EL (cell line): ENCODE measurements at regions not wholly inside any gene's neighbourhood (a gene's known extent, or its start where the extent isn't known, plus 50 kb on each side); places are given as distances from the start of the nearest gene placed in this dataset.
A peak's percentile ranks its signal among the peaks of the same experiment; 100 is the strongest.
"Not testable (repeated sequence)": the region's sequence is repeated elsewhere in the genome, so short reads cannot be mapped to it uniquely, and the experiment has no call there.

Experiments used
- DNase-seq: peaks from one replicate; pipeline ENCODE4 v3.0.0-alpha.2; 2016

DNA sequence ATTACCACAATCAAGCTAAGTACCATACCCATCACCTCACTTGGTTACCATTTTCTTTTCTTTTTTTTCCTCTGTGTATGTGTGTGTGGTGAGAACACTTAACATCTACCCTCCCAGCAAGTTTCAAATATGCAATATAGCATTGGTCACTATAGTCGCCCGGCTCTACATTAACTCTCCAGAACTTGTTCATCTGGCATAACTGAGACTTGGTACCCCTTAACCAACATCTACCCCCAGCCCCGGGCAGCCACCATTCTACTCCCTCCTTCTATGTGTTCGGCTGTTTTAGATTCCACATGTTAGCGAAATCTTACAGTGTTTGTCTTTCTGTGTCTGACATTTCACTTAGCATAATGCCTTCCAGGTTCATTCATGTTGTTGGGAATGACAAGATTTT lies 89.0 kb upstream of the TOP1 start:
- no peak for DNase-seq

DNA sequence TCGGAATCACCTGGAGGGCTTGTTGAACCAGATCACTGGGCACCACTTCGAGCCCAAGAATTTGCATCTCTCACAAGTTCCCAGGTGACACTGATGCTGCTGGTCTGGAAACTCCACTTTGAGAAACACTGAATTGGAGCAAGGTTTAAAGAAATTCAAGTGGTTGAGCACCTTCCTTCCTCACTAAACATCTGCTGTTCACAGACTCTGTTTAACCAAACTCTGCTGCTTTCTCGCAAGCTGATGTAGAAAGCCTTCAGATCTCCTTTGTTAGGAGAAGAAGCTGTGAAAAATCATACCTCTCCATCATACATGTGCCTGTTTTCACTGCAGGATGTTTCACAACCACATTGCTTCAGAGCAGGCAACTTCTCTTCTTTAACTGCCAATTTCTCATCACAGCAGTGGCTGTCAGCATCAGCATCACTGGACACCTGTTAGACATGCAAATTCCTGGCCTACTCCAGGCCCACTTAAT lies 87.5 kb upstream of the TOP1 start:
- DNase-seq = no peak

DNA sequence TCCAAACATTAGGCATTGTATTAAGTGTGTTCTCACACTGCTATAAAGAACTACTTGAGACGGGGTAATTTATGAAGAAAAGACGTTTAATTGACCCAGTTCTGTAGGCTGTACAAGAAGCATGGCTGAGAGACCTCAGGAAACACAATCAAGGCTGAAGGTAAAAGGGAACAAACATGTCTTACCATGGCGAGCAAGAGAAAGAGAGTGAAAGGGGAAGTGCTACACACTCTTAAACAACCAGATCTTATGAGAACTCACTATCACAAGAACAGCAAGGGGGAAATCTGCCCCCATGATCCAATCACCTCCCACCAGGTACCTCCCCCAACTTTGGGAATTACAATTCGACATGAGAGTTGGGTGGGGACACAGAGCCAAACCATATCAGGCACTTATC lies 86.6 kb upstream of the TOP1 start:
- DNase-seq = no peak

DNA sequence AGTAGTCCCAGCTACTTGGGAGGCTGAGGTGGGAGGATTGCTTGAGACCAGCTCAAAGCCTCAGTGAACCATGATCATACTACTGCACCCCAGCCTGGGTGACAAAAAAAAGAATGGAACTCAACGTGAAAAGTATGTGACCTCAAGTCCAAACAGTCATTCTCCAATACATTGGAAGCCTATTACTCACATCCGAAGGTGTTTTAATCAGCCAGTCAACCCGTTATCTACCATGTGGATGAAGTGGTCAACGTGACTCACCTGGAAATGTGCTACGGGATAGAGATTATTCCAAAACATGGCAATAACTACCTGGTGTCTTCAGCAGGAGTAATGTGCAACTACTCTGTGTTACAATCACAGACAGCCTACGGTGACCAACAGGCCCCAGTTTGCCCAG lies 85.8 kb upstream of the TOP1 start:
- DNase-seq = no peak

DNA sequence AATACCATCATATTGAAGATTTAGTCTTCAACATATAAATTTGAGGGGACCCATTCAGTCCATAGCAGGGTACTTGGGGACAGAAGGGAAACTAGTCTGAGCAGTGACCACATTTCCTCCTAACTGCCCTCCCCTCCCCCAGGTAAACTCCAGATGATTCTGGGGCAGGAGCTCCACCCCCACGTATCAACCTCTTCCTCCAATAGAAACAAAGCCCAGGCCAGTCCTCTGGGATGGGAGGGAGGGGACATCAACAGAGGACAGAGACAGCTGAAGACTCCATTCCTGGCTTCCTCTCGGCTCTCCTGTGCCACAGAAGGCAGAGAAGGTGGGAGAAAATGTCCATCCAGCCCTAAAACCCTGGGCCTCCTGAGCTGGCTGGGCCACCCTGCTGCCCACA lies 85.0 kb upstream of the TOP1 start:
- no peak for DNase-seq

DNA sequence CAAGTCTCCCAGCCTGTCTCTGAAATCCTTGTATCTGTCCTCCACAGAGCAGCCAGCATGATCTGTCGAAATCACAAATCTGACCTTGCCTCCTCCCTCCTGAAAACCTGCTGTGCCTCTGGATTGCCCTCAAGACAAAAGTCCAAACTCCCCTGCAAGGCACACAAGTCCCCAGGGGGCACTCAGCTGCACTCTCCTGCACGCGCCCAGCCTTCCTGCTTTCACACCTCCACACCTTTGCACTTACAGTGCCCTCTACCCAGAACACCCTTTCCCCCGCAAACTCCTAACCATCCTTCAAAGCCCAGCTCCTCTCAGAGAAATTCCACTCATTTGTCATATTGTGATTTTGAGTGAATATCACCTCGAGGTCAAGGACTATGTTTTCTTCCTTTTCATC lies 83.4 kb upstream of the TOP1 start:
- DNase-seq = no peak

DNA sequence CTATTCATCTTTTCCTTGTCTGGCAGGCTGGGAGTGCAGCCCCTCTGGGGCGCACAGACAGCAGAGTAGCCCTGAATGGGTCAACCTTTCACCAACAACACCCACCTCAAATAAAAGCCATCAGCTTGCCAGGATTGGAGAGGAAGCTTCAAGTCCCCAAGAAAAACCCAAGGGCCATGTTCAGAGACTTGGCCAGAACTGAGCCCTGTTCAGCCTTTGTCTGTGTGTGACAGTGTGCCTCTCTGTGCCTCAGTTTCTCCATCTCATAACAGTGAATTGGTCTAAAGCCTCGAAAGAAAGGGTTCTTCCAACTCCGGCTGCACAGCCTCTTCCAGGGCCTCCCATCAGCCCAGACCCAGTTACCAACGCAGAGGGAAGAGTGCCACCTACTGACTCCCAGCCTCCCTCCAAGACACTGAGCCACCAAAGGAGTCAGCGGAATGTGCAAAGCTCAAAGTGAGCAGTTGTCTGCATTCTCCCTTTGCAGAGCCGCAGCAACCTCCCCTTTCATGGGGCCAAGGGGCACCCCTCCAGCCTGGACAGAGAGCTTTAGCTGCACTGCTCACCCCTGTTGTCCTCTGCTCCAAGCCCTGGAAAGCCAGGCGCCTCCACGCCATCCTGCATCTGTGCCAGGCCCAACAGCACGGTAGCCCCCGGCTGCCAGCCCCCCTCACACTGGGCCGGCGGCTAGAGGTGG lies 82.7 kb upstream of the TOP1 start:
- DNase-seq = peak; percentile 40

DNA sequence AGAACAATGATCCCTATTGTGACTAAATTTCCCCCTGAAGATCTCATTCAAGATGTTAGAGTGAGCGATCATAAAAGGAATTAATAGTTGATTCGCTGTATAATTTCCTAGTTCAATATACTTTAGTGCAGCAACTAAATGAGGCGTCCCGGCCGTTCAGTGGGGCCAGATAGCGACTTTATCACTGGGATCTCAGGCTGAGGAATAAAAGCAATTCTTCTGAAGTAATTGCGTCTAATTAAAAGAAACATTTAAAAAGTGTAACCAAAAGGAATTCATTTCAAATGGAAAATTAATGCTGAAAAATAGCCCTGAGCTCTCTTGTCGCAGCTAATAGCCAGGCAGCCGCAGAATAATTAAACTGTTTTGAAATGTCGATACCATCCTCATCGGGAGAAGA lies 82.2 kb upstream of the TOP1 start:
- DNase-seq = no peak

DNA sequence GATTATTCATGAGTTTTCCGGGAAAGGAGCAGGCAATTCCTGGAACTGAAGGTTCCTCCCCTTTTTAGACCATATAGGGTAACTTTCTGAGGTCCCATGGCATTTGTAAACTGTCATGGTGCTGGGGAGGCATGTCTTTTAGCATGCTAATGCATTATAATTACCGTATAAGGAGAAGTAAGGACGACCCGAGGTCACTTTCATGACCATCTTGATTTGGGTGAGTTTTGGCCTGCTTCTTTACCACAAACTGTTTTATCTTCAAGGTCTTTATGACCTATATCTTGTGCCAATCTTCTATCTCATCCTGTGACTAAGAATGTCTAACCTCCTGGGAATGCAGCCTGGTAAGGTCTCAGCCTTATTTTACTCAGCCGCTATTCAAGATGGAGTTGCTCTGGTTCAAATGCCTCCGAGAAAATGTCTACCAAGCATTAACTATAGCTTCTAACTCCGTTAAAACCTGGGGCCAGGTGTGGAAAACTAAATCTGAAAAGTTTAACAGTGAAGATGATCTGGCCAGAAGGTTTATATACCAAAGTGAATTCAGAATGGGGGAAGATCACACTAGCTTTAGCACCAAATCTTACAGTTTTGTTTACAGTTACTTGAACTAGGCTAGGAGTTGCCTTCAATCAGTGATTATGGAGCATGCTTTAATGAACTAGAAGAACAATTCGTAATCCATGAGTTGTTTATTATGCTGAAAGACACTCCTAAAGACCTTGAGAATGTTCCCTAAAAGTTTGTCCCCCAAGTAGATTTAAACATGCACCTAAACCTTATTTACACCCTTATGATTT lies 80.0 kb upstream of the TOP1 start:
- peak; percentile 49 for DNase-seq

DNA sequence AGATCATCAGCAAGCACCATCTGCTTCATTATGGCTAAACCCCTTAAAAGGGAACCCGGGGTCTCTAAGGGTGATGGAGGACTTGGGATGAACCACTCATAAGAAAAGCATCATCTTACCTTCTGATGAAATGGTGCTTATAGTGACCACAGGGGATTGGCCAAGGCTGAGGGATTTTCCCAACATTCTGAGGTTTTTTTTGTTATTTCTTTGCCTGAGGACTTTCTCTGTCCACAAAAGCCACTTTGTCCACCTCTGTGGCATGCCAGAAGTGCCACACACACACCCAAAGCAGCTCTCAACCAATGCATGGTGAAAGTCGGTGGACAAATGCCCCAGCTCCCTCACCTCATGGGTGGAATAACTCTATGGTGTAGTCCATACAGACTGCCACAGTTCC lies 79.3 kb upstream of the TOP1 start:
- no peak for DNase-seq

DNA sequence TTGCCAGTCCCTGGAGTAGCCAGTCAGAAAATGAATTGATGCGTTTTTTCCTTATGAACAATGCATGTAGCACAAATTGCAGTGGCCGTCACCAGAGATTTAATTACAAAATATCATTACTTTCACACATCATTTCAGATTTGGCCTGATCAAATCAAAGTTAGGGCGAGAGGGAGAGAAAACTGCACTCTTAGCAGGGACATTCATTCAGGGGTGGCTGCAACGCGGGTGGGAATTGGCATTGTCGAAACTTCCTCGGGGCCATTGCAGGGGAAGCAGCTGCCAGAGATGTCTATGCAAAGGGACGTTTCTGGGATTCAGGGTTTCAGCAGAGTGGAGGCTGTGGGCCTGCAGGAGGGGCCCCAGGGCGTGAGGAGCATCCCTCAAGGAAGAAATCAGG lies 76.5 kb upstream of the TOP1 start:
- DNase-seq = no peak

DNA sequence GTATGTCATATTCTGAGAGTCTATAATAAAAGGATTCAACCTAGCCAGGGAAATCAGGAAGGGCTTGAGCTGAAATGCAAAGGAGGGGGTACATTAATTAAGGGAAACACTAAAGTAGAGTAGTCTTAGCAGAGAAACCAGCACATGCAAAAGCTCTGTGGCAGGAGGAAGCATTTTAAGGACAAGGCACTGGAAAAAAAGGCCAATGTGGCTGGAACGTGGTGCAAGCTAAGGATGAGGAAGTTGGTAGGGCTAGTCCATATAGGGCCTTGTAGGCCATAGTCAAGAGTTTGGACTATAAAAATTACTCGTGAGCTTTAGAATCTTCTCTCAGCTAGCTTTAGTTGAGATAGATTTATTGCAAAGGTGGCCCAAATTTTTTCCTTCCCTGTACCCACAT lies 75.2 kb upstream of the TOP1 start:
- DNase-seq = no peak

DNA sequence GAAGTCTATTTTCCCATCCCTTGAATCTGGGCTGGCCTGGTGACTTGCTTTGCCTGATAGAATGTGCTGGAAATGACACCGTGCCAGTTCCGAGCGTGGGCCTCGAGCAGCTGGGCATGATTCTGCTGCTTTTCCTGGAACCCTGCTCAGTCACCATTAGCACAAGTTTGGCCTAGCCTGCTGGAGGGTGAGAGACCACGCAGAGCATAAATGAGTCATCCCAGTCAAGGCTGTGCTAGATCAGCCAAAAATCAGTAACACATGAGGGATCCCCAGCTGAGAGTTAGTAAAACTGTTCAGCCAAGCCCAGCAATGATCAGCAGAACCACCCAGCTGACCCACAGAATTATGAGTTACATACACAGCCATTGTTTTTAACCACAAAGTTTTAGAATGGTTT lies 74.8 kb upstream of the TOP1 start:
- peak; percentile 22 for DNase-seq

DNA sequence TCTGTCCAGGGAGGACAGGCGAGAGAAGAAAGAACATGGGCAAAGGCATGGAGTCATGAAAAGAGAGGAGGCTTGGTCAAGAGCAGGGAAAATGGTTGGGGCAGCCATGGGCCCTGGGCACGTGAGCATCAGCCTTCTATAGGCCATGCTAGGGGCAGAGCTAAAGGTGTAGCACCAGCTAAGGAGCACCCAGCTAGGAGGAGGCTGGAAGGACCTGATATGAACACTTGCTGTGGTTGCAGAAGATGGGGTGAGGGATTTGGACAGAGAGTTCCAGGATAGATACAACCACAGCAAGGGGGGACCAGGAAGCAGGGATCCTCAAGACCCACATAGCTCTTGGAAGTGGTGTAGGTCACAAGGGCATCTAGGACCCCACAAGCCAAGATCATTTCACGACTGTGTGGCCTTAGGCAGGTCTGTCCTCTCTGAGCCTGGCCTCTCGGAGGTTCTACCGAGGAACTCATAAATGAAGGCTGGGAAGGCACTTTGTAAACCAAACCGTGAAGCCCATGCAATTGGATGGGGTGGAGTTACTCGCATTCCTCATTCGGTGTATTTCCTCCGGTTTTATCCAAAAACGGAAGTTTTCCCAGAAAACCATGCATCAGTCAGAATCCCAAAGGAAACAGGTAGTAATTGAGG lies 74.0 kb upstream of the TOP1 start:
- no peak for DNase-seq

DNA sequence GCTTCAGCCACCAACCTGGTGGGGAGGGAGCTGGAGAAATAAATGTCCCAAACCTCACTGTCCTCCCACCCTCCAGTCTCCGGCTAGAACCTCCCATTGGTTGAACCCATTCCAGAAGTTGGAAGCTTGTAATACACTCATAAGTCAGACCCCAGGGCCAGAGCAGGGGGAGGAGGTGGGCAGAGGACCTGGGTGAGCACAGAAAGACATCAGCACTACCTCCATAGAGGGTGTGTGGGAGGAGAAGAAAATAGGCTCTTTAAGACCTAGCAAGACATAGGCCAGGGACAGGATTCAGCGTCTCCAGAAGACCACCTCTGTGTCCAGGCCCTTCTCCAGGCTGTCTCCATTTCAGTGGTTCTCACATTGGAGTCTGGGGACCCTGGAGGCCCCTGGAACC lies 73.3 kb upstream of the TOP1 start:
- no peak for DNase-seq

DNA sequence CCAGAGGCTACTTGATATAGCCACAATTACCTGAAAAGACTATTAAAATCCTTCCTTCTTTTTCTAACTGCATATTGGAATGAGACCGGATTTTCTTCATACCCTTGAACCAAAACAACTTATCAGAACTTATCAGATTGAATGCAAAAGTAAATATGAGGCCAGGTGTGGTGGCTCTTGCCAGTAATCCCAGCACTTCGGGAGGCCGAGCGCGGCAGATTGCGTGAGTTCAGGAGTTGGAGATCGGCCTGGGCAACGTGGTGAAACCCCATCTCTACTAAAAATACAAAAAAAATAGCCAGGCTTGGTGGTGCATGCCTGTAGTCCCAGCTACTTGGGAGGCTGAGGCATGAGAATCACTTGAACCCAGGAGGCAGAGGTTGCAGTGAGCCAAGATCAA lies 72.8 kb upstream of the TOP1 start:
- DNase-seq = not testable (repeated sequence)

DNA sequence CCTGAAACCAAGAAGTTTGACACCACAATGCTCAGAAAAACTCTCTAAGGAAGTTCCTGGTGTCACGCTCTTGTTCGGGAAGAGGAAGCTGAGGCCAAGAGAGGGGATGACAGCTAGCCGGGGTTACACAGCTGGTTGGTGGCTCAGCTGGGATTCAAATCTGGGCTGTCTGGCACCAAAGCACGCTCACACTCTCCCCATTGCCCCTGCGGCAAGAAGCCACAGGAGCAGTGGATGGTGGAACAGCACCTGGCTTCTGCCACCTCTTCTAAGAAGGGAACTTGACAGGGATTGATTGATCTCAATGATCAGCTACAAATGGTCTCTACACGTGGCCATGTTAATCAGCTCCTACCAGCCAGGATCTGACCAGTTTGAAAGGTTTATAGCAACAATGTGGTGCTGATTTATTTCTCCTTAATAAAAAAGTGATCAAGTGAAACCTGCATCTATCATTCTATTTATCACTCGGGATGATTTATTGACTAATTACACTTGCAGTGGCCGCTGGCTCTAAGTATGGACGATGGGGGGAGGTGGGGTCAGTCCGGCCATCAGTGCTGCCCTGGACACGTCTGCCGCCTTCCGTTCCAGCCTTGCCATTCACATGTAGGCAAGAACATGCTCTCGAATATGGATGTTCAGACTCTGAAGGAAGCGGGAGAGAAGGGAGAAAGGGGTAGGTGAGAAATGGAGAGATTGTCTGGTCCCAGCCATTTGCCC lies 71.9 kb upstream of the TOP1 start:
- DNase-seq = no peak

DNA sequence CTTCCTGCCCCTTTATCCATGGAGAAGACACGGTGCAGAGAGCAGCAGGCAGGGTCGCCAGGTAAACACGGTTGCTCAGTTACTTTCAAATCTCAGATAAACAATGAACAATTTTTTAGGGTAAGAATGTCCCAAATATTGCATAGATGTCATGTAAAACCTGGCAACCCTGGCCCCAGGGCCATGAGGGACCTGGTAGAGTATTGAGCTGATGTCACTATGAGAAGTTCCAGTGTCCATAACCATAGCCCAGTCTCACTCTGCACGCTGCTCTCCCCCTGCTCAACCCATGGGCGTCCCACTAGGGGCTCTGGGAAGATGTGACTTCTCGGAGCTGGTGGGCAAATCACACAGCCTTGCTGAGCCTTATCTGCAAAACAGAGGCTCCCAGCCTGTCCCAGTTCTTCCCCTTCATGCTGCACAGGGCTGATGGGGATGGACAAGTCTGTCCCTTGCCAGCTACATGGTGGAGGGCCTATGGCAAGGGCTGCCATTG lies 71.3 kb upstream of the TOP1 start:
- no peak for DNase-seq

DNA sequence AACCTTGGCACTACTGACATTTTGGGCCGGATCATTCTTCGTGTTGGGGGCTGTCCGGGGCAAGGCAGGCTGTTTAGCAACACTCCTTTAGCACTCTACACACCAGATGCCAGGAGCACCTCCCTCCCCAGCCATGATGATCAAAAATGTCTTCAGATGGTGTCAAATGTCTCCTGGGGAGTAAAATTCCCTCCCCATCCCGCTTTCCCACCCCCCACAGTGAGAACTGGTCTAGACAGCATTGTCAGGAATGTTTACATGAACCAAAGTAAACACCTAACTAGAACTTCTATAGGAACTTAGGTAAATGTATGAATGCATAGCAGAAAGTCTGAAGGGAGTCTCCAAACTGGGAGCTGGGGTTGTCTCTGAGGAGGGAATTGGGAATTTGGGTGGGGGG lies 70.0 kb upstream of the TOP1 start:
- DNase-seq = no peak

DNA sequence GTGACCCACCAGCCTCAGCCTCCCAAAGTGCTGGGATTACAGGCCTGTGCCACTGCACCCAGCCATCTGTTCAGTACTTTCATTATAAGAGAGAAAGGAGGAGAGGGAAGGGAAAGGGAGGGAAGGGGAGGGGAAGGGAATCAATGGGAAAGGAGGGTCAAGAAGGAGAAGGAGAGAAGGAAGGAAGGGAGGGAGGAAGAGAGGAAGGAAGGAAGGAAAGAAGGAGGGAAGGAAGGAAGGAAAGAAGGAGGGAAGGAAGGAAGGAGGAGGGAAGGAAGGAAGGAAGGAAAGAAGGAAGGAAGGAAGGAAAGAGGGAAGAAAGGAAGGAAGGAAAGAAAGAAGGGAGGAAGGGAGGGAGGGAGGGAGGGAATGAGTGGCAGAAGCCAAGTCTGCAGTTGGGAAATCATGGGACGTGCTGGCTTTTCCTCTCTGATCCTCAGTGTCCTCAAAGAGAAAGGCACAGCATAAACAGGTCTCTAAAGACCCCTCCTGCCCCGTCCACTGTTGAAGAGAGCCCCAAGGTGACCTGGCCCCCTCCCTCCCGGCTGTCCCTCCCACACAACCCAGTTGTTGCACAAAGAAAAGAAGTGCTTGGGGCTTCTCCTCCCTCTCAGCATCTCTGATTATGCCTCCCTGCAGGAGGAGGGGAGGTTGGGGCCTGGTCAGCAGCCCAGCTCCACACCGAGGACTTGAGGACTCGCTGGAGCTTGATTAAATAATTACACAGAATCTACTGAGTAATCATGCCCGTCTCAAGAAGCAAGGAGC lies 69.1 kb upstream of the TOP1 start:
- DNase-seq = no peak

DNA sequence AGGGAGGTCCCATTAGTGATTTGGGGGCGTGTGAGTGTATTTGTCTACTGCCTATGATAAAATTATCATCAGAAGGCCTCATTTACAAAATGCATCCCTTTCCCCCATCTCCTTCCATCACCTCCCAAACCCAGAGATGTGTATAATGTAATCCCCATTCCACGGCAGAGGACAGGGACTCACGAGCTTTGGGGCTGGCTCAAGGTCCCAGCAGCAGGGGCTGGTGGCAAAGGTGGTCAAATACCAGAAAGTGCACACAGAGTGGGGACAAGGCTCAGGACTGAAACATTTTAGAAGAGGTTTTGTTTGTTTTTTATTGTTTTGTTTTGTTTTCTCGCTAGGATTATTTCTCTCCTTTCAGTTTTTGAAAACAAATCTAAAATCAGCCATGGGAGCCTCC lies 68.5 kb upstream of the TOP1 start:
- DNase-seq = no peak

DNA sequence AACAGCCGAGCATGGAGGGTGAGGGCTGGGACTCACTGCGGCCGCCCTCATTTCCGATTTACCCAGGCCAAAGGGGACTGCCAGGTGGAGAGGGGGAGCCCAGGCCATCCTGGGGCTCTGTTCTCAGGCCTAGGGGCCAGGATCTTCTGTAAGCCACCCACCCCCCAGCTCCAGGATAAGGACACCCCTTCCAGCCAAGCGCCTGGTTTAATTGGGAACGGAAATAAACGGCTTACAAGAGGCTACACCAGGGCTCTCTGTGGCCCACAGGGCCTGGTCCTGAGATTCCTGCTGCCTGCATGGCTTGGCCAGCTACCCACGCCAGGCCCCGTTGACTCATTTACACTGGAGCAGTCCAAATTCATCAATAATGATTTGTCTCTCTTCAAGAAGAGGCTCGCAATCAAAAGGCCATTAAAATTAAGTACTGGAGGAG lies 68.1 kb upstream of the TOP1 start:
- no peak for DNase-seq
